22Rv1 (cell line): ENCODE measurements at regions not wholly inside any gene's neighbourhood (a gene's known extent, or its start where the extent isn't known, plus 50 kb on each side); places are given as distances from the start of the nearest gene placed in this dataset.
"Not testable (repeated sequence)": the region's sequence is repeated elsewhere in the genome, so short reads cannot be mapped to it uniquely, and the experiment has no call there.

Experiments used
- H3K27ac ChIP-seq: fragments of 450-650 bp; 2 replicates; pipeline ENCODE4 v1.5.1; 2017
- CTCF ChIP-seq: fragments of 450-650 bp; IDR thresholded peaks from 2 replicates; pipeline ENCODE4 v1.5.1; 2017; ENCODE audit warnings: mild to moderate bottlenecking
- ZFX ChIP-seq: fragments of 450-650 bp; IDR thresholded peaks from 2 replicates; pipeline ENCODE4 v1.6.1; 2017; ENCODE audit warnings: antibody characterized with exemption, borderline replicate concordance

DNA sequence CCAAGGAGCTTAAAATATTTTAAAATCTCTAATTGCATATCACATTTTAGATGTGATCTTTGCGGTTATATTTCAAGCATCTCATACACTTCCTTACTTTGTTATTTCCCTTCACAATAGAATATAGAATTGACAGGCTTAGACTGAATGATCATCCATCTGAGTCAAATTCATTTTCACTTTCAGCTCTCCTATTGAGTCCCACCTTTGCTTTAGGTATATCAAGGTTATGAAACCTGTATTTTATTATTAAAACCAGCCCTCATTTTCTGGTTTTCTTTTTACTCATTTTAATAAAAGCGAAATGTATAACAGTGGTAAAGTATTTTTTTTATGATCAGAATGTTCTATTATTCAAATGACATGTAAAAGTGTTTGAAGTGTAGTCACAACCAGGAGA lies 162.9 kb upstream of the KYNU start:
- no peak overlapping the region for H3K27ac ChIP-seq
- TF ChIP-seq ZFX (no peak), CTCF (no peak)

GRCh38 chr2:142710336-142710735 lies 167.1 kb upstream of the KYNU start:
- H3K27ac ChIP-seq: no peak overlapping the region
- no peak for TF ChIP-seq CTCF
- no peak for TF ChIP-seq ZFX

- no peak for TF ChIP-seq ZFX
- no peak for TF ChIP-seq CTCF
- no peak overlapping the region for H3K27ac ChIP-seq
Measured at GRCh38 chr2:142707318-142707717, 170.1 kb upstream of the KYNU start.

DNA sequence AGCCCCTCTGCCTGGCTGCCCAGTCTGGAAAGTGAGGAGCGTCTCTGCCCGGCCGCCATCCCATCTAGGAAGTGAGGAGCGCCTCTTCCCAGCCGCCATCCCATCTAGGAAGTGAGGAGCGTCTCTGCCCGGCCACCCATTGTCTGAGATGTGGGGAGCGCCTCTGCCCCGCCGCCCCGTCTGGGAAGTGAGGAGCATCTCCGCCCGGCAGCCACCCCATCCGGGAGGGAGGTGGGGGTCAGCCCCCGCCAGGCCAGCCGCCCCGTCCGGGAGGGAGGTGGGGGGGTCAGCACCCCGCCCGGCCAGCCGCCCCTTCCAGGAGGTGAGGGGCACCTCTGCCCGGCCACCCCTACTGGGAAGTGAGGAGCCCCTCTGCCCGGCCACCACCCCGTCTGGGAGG lies 175.1 kb upstream of the KYNU start:
- H3K27ac ChIP-seq: not testable (repeated sequence)

DNA sequence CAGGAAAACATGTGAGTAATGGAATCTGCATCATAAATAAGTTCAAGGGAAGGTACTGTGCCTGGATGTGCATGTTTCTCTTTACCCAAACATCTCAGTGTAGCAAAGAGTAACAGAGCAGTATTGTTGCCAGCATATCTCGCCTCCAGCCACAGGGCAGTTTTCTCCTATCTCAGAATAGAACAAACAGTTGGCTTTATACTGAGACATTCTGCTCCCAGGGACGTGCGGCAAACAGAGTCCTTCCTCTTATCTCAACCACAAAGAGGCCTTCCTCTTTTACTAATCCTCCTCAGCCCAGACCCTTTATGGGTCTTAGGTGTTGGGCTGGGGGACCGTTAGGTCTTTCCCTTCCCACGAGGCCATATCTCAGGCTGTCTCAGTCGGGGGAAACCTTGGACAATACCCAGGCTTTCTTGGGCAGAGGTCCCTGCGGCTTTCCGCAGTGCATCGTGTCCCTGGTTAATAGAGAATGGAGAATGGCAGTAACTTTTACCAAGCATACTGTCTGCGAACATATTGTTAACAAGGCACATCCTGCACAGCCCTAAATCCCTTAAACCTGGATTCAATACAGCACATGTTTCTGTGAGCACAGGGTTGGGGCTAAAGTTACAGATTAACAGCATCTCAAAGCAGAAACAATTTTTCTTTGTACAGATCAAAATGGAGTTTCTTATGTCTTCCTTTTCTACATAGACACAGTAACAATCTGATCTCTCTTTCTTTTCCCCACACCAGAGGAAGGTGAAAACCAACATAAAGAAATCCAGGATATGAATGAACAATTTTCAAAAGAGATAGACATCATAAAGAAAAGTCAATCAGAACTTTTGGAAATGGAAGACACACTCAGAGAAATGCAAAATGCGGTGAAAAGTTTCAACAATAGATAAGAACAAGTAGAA lies 181.9 kb upstream of the KYNU start:
- H3K27ac ChIP-seq: not testable (repeated sequence)

GRCh38 chr2:142694282-142694681 lies 183.2 kb upstream of the KYNU start:
- TF ChIP-seq ZFX: no peak
- no peak for TF ChIP-seq CTCF

DNA sequence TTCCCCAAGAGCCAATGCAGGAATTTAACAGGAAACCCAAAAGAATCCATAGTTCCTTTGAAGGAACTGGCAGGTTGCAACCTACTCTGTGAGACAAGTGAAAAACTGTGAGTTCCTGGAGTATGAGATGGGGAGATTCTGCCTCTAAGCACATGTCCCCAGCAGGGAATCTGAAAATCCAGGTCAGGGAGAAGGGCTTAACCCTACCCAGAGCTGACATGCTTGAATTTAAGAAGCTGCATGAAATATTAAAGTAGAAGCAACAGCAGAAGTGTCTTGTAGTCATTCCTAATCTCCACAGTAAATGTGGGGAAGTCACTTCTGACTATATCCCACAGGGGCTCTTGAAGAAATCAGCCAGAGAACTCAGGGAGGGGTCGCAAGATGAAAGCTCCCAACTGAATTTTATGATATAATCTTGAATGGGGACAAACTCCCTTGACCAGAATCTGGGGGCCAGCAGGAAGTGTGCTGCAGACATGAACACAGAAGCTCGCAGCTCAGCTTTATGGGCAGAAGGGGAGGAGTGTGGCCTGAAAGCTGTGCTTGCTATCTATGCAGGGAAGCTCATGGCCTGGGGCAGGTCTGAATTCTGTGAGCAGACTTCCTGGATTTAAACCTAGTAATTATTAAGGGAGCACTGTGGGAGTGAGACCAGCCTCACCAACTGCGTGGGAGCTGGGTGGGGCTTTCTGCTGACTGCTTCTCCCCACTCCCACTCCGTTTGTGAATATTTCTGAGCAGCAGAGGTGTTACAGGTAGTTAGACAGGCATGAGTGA lies 184.1 kb upstream of the KYNU start:
- TF ChIP-seq CTCF (no peak), ZFX (no peak)
- H3K27ac ChIP-seq: no peak overlapping the region

More at GRCh38 chr2:142694282-142694681, 183.2 kb upstream of the KYNU start:
- no peak overlapping the region for H3K27ac ChIP-seq

- TF ChIP-seq ZFX (no peak), CTCF (no peak)
- H3K27ac ChIP-seq: no peak overlapping the region
Measured at GRCh38 chr2:142688856-142689605, 188.4 kb upstream of the KYNU start.
